Lung (tissue), 11 donors: ENCODE measurements at regions not wholly inside any gene's neighbourhood (a gene's known extent, or its start where the extent isn't known, plus 50 kb on each side); places are given as distances from the start of the nearest gene placed in this dataset.

Source experiments
- ATAC-seq: fragments of 200-7000 bp; cut with Tn5 transposase; one replicate; pipeline ENCODE4 v1.9.1; 2020; ENCODE audit warnings: moderate number of reproducible peaks; ENCODE audit not compliant: insufficient read depth, low FRiP score
- DNase-seq, 3 donors: peaks; one replicate each; pipeline ENCODE4 v3.0.0-alpha.2; 2013 to 2017
- H3K27ac ChIP-seq, 2 donors: one replicate each; pipeline ENCODE4 v1.5.1; 2013; ENCODE audit warnings: mild to moderate bottlenecking in 2 of 2, moderate library complexity in 2 of 2, control low read depth in 1 of 2, inconsistent platforms in 1 of 2, low read depth in 1 of 2, low read length in 1 of 2
- H3K27me3 ChIP-seq, 3 donors: one replicate each; pipeline ENCODE4 v1.5.1; 2013; ENCODE audit warnings: low read length in 2 of 3; ENCODE audit not compliant: control insufficient read depth in 3 of 3, insufficient read depth in 3 of 3
- H3K36me3 ChIP-seq, 4 donors: one replicate each; pipeline ENCODE4 v1.5.1; 2013; ENCODE audit warnings: low read length in 4 of 4, mild to moderate bottlenecking in 1 of 4, moderate library complexity in 1 of 4; ENCODE audit not compliant: control insufficient read depth in 4 of 4, insufficient read depth in 4 of 4
- H3K4me1 ChIP-seq, 5 donors: one replicate each; pipeline ENCODE4 v1.5.1; 2013; ENCODE audit warnings: low read length in 5 of 5, mild to moderate bottlenecking in 2 of 5, moderate library complexity in 1 of 5; ENCODE audit not compliant: control insufficient read depth in 5 of 5, insufficient read depth in 5 of 5
- H3K4me3 ChIP-seq: one replicate; pipeline ENCODE4 v1.5.1; 2013; ENCODE audit warnings: mild to moderate bottlenecking, control low read depth, moderate library complexity
- H3K9ac ChIP-seq, 2 donors: one replicate each; pipeline ENCODE4 v1.5.1; 2013; ENCODE audit warnings: low read length in 2 of 2, control low read depth in 1 of 2; ENCODE audit not compliant: insufficient read depth in 1 of 2
- H3K9me3 ChIP-seq, 4 donors: one replicate each; pipeline ENCODE4 v1.5.1; 2013; ENCODE audit warnings: low read length in 3 of 4, mild to moderate bottlenecking in 1 of 4, moderate library complexity in 1 of 4; ENCODE audit not compliant: control insufficient read depth in 4 of 4, insufficient read depth in 3 of 4
- WGBS, 2 donors: extraction: QIAGEN DNeasy Blood & Tissue Kit; methylation state at CpG; one replicate each; pipeline ENCODE4 v1.1.7; 2013; 5-methylcytosine and 5-hydroxymethylcytosine counted together
- TF ChIP-seq, protein P1 (sequence below): IDR thresholded peaks from 2 replicates; pipeline ENCODE4 v1.5.1; 2012; ENCODE audit warnings: mild to moderate bottlenecking; ENCODE audit errors: control extremely low read depth, extremely low read depth
- donor health status: control.
- donor health status: control.
- donor health status: Bipolar disorder and iron deficiency.
- donor health status: healthy.
- donor health status: DM: yes; HTN: yes; CAD: no.

DNA sequence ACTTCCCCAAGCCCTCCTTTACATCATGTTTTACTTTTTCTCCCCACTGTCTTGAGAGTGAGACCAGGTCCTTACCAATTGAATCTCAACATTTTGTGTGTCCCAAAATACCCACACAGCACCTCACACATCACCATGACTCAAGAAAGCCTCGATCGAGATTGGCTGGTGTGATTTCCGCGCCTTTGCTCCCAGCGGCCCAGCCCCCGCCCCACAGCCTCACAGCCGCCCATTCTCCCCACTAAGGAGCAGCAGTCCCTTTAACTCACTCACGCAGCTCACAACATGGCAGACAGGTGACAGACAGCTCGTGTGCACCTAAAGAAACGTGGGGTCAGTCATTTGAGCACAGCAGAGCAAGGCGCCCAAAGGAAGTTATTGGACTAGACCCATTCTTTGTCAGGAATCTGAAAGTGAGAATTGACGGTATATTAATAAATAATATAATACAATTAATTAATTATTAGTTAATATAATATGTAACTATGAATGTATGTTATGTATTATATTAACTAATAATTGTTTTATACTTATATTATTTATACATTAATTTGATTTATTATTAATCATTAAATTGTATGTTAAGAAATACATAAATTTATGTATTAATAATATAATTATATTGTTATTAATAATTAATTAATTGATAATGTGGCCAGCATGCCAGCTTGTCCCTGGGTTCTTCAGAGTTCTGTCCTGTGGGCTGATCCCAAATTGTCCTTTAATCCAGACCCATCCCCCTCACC lies 204.9 kb upstream of the RNF32 start:
- no peak overlapping the region for H3K27ac ChIP-seq
- TF ChIP-seq, protein P1, sequence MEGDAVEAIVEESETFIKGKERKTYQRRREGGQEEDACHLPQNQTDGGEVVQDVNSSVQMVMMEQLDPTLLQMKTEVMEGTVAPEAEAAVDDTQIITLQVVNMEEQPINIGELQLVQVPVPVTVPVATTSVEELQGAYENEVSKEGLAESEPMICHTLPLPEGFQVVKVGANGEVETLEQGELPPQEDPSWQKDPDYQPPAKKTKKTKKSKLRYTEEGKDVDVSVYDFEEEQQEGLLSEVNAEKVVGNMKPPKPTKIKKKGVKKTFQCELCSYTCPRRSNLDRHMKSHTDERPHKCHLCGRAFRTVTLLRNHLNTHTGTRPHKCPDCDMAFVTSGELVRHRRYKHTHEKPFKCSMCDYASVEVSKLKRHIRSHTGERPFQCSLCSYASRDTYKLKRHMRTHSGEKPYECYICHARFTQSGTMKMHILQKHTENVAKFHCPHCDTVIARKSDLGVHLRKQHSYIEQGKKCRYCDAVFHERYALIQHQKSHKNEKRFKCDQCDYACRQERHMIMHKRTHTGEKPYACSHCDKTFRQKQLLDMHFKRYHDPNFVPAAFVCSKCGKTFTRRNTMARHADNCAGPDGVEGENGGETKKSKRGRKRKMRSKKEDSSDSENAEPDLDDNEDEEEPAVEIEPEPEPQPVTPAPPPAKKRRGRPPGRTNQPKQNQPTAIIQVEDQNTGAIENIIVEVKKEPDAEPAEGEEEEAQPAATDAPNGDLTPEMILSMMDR: no peak
- H3K4me1 ChIP-seq: no peaks in the 10 kb centered on the region
- no peaks in the 10 kb centered on the region for H3K27me3 ChIP-seq
- peaks cover 0 to 1% (median 0%) of the 10 kb centered on the region in 4 donors for H3K9me3 ChIP-seq
- WGBS, 2 donors: 88 to 89% methylated on average over 12 of the region's 12 CpGs
- H3K36me3 ChIP-seq: no peaks in the 10 kb centered on the region
- ATAC-seq (no peak), DNase-seq (no peak)
- H3K4me3 ChIP-seq: no peak overlapping the region
- H3K9ac ChIP-seq: no peak overlapping the region

DNA sequence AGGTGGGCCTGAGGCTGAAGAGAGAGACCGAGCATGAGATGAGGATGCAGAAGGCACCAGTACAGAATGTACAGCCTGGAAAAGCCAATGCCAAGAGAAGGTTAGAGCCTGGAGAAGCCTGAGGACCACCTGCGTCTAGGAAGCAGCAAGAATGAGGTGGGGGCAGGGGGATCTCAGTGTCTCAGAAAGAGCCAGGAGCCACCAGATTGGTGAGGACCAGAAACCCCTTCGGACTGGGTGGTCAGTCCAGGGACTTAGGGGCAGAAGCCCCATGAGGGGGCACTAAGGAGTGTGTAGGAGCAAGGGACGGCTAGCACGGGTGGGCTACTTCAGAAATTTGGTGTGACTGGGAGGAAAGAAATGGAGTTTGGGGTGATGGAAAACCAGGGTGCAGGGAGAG lies 205.9 kb upstream of the RNF32 start:
- ATAC-seq (no peak), DNase-seq (no peak)
- Histone ChIP-seq H3K4me1 (no peaks in the 10 kb centered on the region), H3K27ac (no peak overlapping the region), H3K27me3 (no peaks in the 10 kb centered on the region), H3K36me3 (no peaks in the 10 kb centered on the region), H3K9me3 (peaks cover 0 to 1% (median 0%) of the 10 kb centered on the region in 4 donors), H3K9ac (no peak overlapping the region), H3K4me3 (no peak overlapping the region)
- TF ChIP-seq, protein P1: no peak
- whole genome bisulfite sequencing, 2 donors: 74 to 84% methylated on average over 5 of the region's 5 CpGs

DNA sequence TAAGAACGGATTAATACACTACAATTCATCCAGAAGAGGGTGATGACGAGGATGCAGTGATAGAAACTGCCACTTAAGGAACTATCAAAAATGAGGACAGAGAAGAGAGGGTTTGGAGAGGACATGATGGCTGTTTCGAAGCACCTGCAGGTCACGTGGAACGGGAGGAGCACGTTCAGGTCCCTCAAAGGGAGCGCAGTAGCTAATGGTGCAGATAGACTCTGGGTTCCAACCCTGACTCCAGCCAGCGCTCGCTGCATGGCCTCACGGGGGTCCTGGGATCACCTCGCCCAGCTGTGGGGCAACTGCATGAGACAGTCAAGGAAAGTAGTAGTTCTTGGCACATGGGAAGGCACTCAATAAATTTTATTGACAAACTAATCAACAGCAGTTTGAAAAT lies 208.6 kb upstream of the RNF32 start:
- Histone ChIP-seq H3K4me1 (no peaks in the 10 kb centered on the region), H3K27ac (no peak overlapping the region), H3K36me3 (no peaks in the 10 kb centered on the region), H3K4me3 (no peak overlapping the region), H3K9ac (no peak overlapping the region), H3K27me3 (no peaks in the 10 kb centered on the region), H3K9me3 (peaks cover 0 to 1% (median 0%) of the 10 kb centered on the region in 4 donors)
- WGBS, 2 donors: 91% methylated on average over 11 of the region's 11 CpGs
- TF ChIP-seq, protein P1: no peak
- DNase-seq: no peak
- no peak for ATAC-seq

DNA sequence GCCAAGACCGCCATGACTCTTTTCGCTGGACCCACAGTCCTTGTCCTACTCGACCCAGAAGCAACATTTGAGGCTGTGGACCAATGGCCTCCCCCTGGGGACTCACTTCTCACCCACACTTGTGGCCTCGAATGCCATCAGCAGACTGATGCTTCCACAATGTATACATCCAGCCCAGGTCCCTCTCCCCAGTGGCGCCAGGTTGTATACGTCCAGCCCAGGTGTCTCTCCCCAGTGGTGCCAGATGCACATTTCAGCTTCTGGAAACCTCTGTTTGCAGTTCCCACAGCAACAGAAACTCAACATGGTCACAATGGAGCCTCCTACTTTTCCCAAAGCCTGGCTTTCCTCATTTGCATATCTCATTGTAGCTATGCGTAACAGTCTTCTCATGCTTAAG lies 210.5 kb upstream of the RNF32 start:
- H3K27me3 ChIP-seq: no peaks in the 10 kb centered on the region
- H3K27ac ChIP-seq: no peak overlapping the region
- DNase-seq (no peak), ATAC-seq (no peak)
- 73 to 90% methylated on average over 7 of the region's 7 CpGs for WGBS, 2 donors
- no peak overlapping the region for H3K9ac ChIP-seq
- TF ChIP-seq, protein P1: no peak
- no peaks in the 10 kb centered on the region for H3K36me3 ChIP-seq
- no peaks in the 10 kb centered on the region for H3K4me1 ChIP-seq
- no peak overlapping the region for H3K4me3 ChIP-seq
- H3K9me3 ChIP-seq: peaks cover 0 to 1% (median 0%) of the 10 kb centered on the region in 4 donors
